Stimulated activated CD4-positive, alpha-beta T cell treated with anti-CD3 and anti-CD28 coated beads, Interleukin-15, amount 100 ng/mL, for 48 hours (primary cell): ENCODE measurements at regions not wholly inside any gene's neighbourhood (a gene's known extent, or its start where the extent isn't known, plus 50 kb on each side); places are given as distances from the start of the nearest gene placed in this dataset.

Experiments
- DNase-seq, 2 donors: peaks; one replicate each; pipeline ENCODE4 v3.0.0-alpha.2; 2020; ENCODE audit warnings: low read depth in 2 of 2

GRCh38 chr6:30396833-30397479, 52.0 kb downstream of the RPP21 start:
- peak; percentile 70 to 86 for DNase-seq

- no peak for DNase-seq
These were observed 52.7 kb downstream of the RPP21 start for GRCh38 chr6:30397697-30398096.

GRCh38 chr6:30399390-30400058, 54.6 kb downstream of the RPP21 start:
- DNase-seq = no peak

- no peak for DNase-seq
These were observed 61.0 kb downstream of the RPP21 start for GRCh38 chr6:30405934-30406333.

- DNase-seq = no peak
These were observed 64.2 kb downstream of the RPP21 start for GRCh38 chr6:30409184-30409583.

GRCh38 chr6:30411515-30412207, 66.7 kb downstream of the RPP21 start:
- peak; percentile 16 to 53 for DNase-seq

- DNase-seq = no peak
These were observed 70.9 kb upstream of the HLA-E start for GRCh38 chr6:30418448-30418847.

- no peak for DNase-seq
These were observed 64.8 kb upstream of the HLA-E start for GRCh38 chr6:30424549-30424948.
